H1 (cell line): ENCODE measurements at regions not wholly inside any gene's neighbourhood (a gene's known extent, or its start where the extent isn't known, plus 50 kb on each side); places are given as distances from the start of the nearest gene placed in this dataset.

Source experiments
- CTCF ChIA-PET: fragments of 300-600 bp; sonication (Branson Sonifier 250); formaldehyde crosslinking; loops from one replicate; lab custom pipeline; 2021; ENCODE audit not compliant: partially characterized antibody; lab: Charles Lee
- POLR2A ChIA-PET: fragments of 300-600 bp; sonication (Branson Sonifier 250); formaldehyde crosslinking; loops from one replicate; lab custom pipeline; 2021; ENCODE audit warnings: inconsistent platforms; ENCODE audit not compliant: partially characterized antibody; lab: Charles Lee
- DNase-seq, 2 experiments: peaks; one replicate each; pipeline versions ENCODE4 v3.0.0 to v3.0.0-alpha.2; 2010 to 2022; ENCODE audit warnings: low spot score in 2 of 2, low read depth in 1 of 2, mixed read lengths in 1 of 2
- FAIRE-seq: peaks from 2 replicates; lab custom pipeline; 2011; peaks lifted over from hg19 to GRCh38; lab: Jason Lieb, UNC
- H2AFZ ChIP-seq: 2 replicates; pipeline ENCODE4 v1.8.1; 2012; ENCODE audit warnings: low read length, inconsistent platforms
- H2AK5ac ChIP-seq: 2 replicates; pipeline ENCODE4 v1.6.1; 2013; ENCODE audit warnings: low read depth, low read length
- H2BK120ac ChIP-seq: replicated peaks from 2 replicates; pipeline ENCODE3; 2013; ENCODE audit warnings: low read depth, low read length, inconsistent platforms
- H2BK12ac ChIP-seq: 2 replicates; pipeline ENCODE4 v1.6.1; 2013; ENCODE audit warnings: low read depth, low read length
- H2BK15ac ChIP-seq: 2 replicates; pipeline ENCODE4 v1.6.1; 2013; ENCODE audit warnings: low read length
- H2BK20ac ChIP-seq: 2 replicates; pipeline ENCODE4 v1.6.1; 2013; ENCODE audit warnings: low read length
- H2BK5ac ChIP-seq: 2 replicates; pipeline ENCODE4 v1.6.1; 2013; ENCODE audit warnings: low read depth, low read length
- H3K14ac ChIP-seq: 2 replicates; pipeline ENCODE4 v1.6.1; 2013; ENCODE audit warnings: inconsistent platforms; ENCODE audit not compliant: insufficient read length
- H3K18ac ChIP-seq: 2 replicates; pipeline ENCODE4 v1.6.1; 2013; ENCODE audit warnings: low read length; ENCODE audit errors: extremely low read depth
- H3K23ac ChIP-seq: 2 replicates; pipeline ENCODE4 v1.6.1; 2013; ENCODE audit warnings: inconsistent platforms; ENCODE audit not compliant: insufficient read length
- H3K23me2 ChIP-seq: 2 replicates; pipeline ENCODE4 v1.6.1; 2013; ENCODE audit warnings: low read depth, low read length
- H3K27ac ChIP-seq: 2 replicates; pipeline ENCODE4 v1.6.1; 2011; ENCODE audit warnings: low read depth, low read length, inconsistent platforms
- H3K27me3 ChIP-seq, 4 experiments: replicated peaks in 1 of 4; 1 replicate in 1 of 4; 2 replicates in 3 of 4; pipeline versions ENCODE4 v1.6.1 to v1.8.1; 2011 to 2013; ENCODE audit warnings: low read length in 3 of 4, mild to moderate bottlenecking in 3 of 4, inconsistent platforms in 2 of 4, mixed read lengths in 2 of 4, moderate library complexity in 1 of 4; ENCODE audit not compliant: control insufficient read depth in 3 of 4, insufficient read depth in 3 of 4; ENCODE audit errors: extremely low read depth in 1 of 4
- H3K36me3 ChIP-seq, 4 experiments: 2 replicates each; pipeline versions ENCODE4 v1.6.1 to v1.8.1; 2011 to 2013; ENCODE audit warnings: mild to moderate bottlenecking in 4 of 4, low read length in 3 of 4, moderate library complexity in 2 of 4, control low read depth in 1 of 4, inconsistent platforms in 1 of 4; ENCODE audit not compliant: insufficient read depth in 4 of 4, control insufficient read depth in 2 of 4
- H3K4ac ChIP-seq: replicated peaks from 2 replicates; pipeline ENCODE3; 2013; ENCODE audit warnings: low read length, low read depth, mixed read lengths, inconsistent platforms; ENCODE audit not compliant: insufficient read length
- H3K4me1 ChIP-seq, 4 experiments: replicated peaks in 1 of 4; 1 replicate in 1 of 4; 2 replicates in 3 of 4; pipeline versions ENCODE4 v1.6.1 to v1.8.1; 2011 to 2013; ENCODE audit warnings: low read length in 3 of 4, inconsistent platforms in 2 of 4, mixed read lengths in 1 of 4; ENCODE audit not compliant: insufficient read depth in 4 of 4, control insufficient read depth in 3 of 4
- H3K4me2 ChIP-seq, 2 experiments: 2 replicates each; pipeline versions ENCODE4 v1.6.1 to v1.8.1; 2011 to 2013; ENCODE audit warnings: low read depth in 2 of 2, low read length in 2 of 2, control low read depth in 1 of 2, inconsistent platforms in 1 of 2, mild to moderate bottlenecking in 1 of 2; ENCODE audit not compliant: insufficient read depth in 1 of 2
- H3K4me3 ChIP-seq, 4 experiments: fragments of 200-600, 300-600 bp in 1 of 4; sonication (generic), shearing (Covaris generic), sonication (Bioruptor Twin) in 1 of 4; 2 replicates each; pipeline versions ENCODE4 v1.5.1 to v1.8.1; 2011 to 2016; ENCODE audit warnings: low read length in 4 of 4, low read depth in 3 of 4, control low read depth in 2 of 4, inconsistent platforms in 2 of 4, mild to moderate bottlenecking in 2 of 4, mixed read lengths in 1 of 4, moderate library complexity in 1 of 4; ENCODE audit not compliant: insufficient read depth in 2 of 4; ENCODE audit errors: extremely low read depth in 1 of 4
- H3K56ac ChIP-seq: replicated peaks from 2 replicates; pipeline ENCODE3; 2013; ENCODE audit warnings: low read depth, mild to moderate bottlenecking, mixed read lengths, low read length, inconsistent platforms; ENCODE audit not compliant: insufficient read length
- H3K79me1 ChIP-seq: 2 replicates; pipeline ENCODE4 v1.6.1; 2013; ENCODE audit warnings: low read depth, low read length, control low read depth
- H3K79me2 ChIP-seq, 2 experiments: 2 replicates each; pipeline versions ENCODE4 v1.6.1 to v1.8.1; 2012 to 2013; ENCODE audit warnings: low read length in 2 of 2, mild to moderate bottlenecking in 2 of 2, inconsistent platforms in 1 of 2; ENCODE audit not compliant: insufficient read depth in 2 of 2, control insufficient read depth in 1 of 2
- H3K9ac ChIP-seq, 4 experiments: replicated peaks in 1 of 4; 1 replicate in 1 of 4; 2 replicates in 3 of 4; pipeline versions ENCODE4 v1.6.1 to v1.8.1; 2011 to 2013; ENCODE audit warnings: low read depth in 3 of 4, low read length in 3 of 4, control low read depth in 2 of 4, mild to moderate bottlenecking in 2 of 4, moderate library complexity in 2 of 4, inconsistent platforms in 1 of 4; ENCODE audit errors: extremely low read depth in 1 of 4
- H3K9me3 ChIP-seq, 2 experiments: 2 replicates each; pipeline versions ENCODE4 v1.6.1 to v1.8.1; 2012 to 2013; ENCODE audit warnings: mild to moderate bottlenecking in 2 of 2, moderate library complexity in 2 of 2, control low read depth in 1 of 2, inconsistent platforms in 1 of 2, low read depth in 1 of 2, low read length in 1 of 2, mixed read lengths in 1 of 2; ENCODE audit not compliant: insufficient read depth in 2 of 2
- H4K20me1 ChIP-seq, 2 experiments: replicated peaks in 1 of 2; 2 replicates each; pipeline versions ENCODE3 to v1.8.1; 2011 to 2013; ENCODE audit warnings: inconsistent platforms in 2 of 2, low read length in 2 of 2, mild to moderate bottlenecking in 1 of 2; ENCODE audit not compliant: insufficient read depth in 2 of 2, control insufficient read depth in 1 of 2
- H4K5ac ChIP-seq: 2 replicates; pipeline ENCODE4 v1.6.1; 2013; ENCODE audit warnings: low read length, low read depth, mixed read lengths, inconsistent platforms; ENCODE audit not compliant: insufficient read length
- H4K8ac ChIP-seq: 2 replicates; pipeline ENCODE4 v1.8.0; 2013; ENCODE audit warnings: mild to moderate bottlenecking, moderate library complexity, low read length, inconsistent platforms; ENCODE audit not compliant: insufficient read depth; ENCODE audit errors: extremely low read depth
- H4K91ac ChIP-seq: replicated peaks from 2 replicates; pipeline ENCODE3; 2013; ENCODE audit warnings: low read length, mixed read lengths, inconsistent platforms; ENCODE audit not compliant: insufficient read length
- FOSL1 ChIP-seq: IDR thresholded peaks from 2 replicates; pipeline ENCODE4 v1.6.1; 2011; ENCODE audit warnings: mild to moderate bottlenecking, low read depth, low read length, moderate library complexity; ENCODE audit not compliant: insufficient read depth
- MAFK ChIP-seq: IDR thresholded peaks from 2 replicates; pipeline ENCODE4 v1.6.1; 2012; ENCODE audit warnings: low read depth, mild to moderate bottlenecking, improper control_type of control experiment, low read length

DNA sequence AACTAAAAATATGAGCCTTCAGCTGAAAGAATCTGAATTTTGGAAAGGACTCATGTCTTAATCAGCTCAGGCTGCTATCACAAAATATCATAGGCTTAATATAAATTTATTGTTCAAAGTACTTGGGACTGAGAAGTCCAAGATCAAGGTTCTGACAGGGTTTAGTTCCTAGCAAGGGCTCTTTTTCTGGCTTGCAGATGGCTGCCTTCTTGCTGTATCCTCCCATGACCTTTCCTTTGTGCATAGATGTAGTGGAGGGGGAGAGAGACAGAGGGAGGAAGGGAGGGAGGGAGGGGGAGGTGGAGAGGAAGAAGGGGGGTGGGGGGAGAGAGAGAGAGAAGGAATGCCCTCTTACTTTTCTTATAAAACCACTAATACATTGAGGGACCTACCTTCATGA lies 306.8 kb upstream of the DDI1 start:
- Histone ChIP-seq H3K23me2 (no peaks in the 10 kb centered on the region), H2BK5ac (no peak overlapping the region), H4K91ac (no peak overlapping the region), H3K4me3 (no peak overlapping the region), H3K9ac (no peak overlapping the region), H3K27ac (no peak overlapping the region), H3K9me3 (peaks cover 13 to 22% of the 10 kb centered on the region in 2 experiments), H2BK15ac (no peak overlapping the region), H2BK120ac (no peak overlapping the region), H3K79me1 (no peaks in the 10 kb centered on the region), H2AK5ac (no peak overlapping the region), H3K18ac (no peak overlapping the region), H3K36me3 (no peaks in the 10 kb centered on the region; a peak in 1 of 8 replicates), H3K56ac (no peak overlapping the region), H3K23ac (no peak overlapping the region), H4K8ac (no peak overlapping the region), H4K20me1 (no peaks in the 10 kb centered on the region), H3K27me3 (no peaks in the 10 kb centered on the region), H3K4me1 (peaks cover 0 to 2% (median 0%) of the 10 kb centered on the region in 4 experiments; a peak in 2 of 7 replicates), H3K4ac (no peak overlapping the region), H3K79me2 (no peaks in the 10 kb centered on the region), H2AFZ (no peak overlapping the region), H2BK12ac (no peak overlapping the region), H3K14ac (no peak overlapping the region), H4K5ac (no peak overlapping the region), H3K4me2 (no peak overlapping the region), H2BK20ac (no peak overlapping the region)
- ChIA-PET CTCF (interaction anchor here (1.0 to 1.2 kb wide), 2 partner anchors 525 to 528 kb away, joined by 3 to 4 read pairs; no protein-coding TSS in a partner anchor), POLR2A (no interaction called here)
- TF ChIP-seq MAFK (no peak), FOSL1 (no peak)
- DNase-seq: no peak
- FAIRE-seq: no peak
